ENCODE measurements at regions not wholly inside any gene's neighbourhood (a gene's known extent, or its start where the extent isn't known, plus 50 kb on each side); places are given as distances from the start of the nearest gene placed in this dataset.

- Histone ChIP-seq H2AK9ac (replicated peaks; ENCODE audit: low read depth, low read length, poor library complexity) (no peak overlapping the region), H4K8ac (ENCODE audit: low read depth in 2 of 2, low read length in 2 of 2) (no peak overlapping the region), H4K91ac (ENCODE audit: insufficient read depth, low read depth, low read length) (no peak overlapping the region), H4K20me1 (ENCODE audit: insufficient read depth, low read length) (no peaks in the 10 kb centered on the region), H3K36me3 (ENCODE audit: control insufficient read depth, insufficient read depth, low read length) (no peaks in the 10 kb centered on the region), H3K9me3 (ENCODE audit: control insufficient read depth, insufficient read depth, low read length) (no peaks in the 10 kb centered on the region), H4K5ac (ENCODE audit: low read depth, low read length) (no peak overlapping the region), H3K27me3 (ENCODE audit: control insufficient read depth, insufficient read depth, low read length) (no peaks in the 10 kb centered on the region), H3K9me1 (ENCODE audit: insufficient read depth, low read length) (no peaks in the 10 kb centered on the region), H3K23ac (ENCODE audit: low read depth, low read length) (no peak overlapping the region), H2BK15ac (ENCODE audit: low read depth, low read length) (no peak overlapping the region), H3K27ac (ENCODE audit: insufficient read depth, low read length) (no peak overlapping the region), H3K9ac (ENCODE audit: low read depth, low read length) (no peak overlapping the region), H3K56ac (ENCODE audit: extremely low read depth, insufficient read depth, low read length) (no peak overlapping the region), H3K4ac (ENCODE audit: low read depth, low read length) (no peak overlapping the region), H2AK5ac (ENCODE audit: low read depth, low read length) (no peak overlapping the region), H2BK5ac (ENCODE audit: low read depth, low read length, poor library complexity, severe bottlenecking) (no peak overlapping the region), H2AFZ (replicated peaks; ENCODE audit: low read length, poor library complexity) (no peak overlapping the region), H3K4me1 (ENCODE audit: control insufficient read depth, insufficient read depth, low read length) (no peaks in the 10 kb centered on the region), H2BK120ac (ENCODE audit: low read depth, low read length) (no peak overlapping the region), H3K79me1 (ENCODE audit: low read depth in 1 of 2, low read length in 2 of 2) (no peaks in the 10 kb centered on the region), H3K4me2 (ENCODE audit: low read depth, low read length) (no peak overlapping the region), H3K14ac (replicated peaks; ENCODE audit: low read depth, low read length) (no peak overlapping the region), H2BK20ac (ENCODE audit: low read depth, low read length) (no peak overlapping the region), H3K18ac (ENCODE audit: low read depth, low read length) (no peak overlapping the region), H3K4me3 (ENCODE audit: insufficient read depth, low read depth, low read length) (no peak overlapping the region)
- WGBS, 2 experiments (ENCODE audit: extremely low coverage in 2 of 2, insufficient read length in 1 of 2): no CpG with 5 or more reads among the region's 3 CpGs
- dilution Hi-C loops (cut with HindIII; ENCODE audit: low sequenced_read_pairs, unreplicated experiment) (no loop called here), in situ Hi-C loops (cut with MboI; ENCODE audit: low sequenced_read_pairs) (no loop called here), intact Hi-C loops (cut with micrococcal nuclease) (no loop called here)
- TF ChIP-seq FOS (IDR thresholded peaks at IDR 0.05; ENCODE audit: low read depth, low read length) (no peak), CHD1 (IDR thresholded peaks at IDR 0.05; ENCODE audit: low read depth, low read length) (no peak), CEBPB (IDR thresholded peaks at IDR 0.05; ENCODE audit: low read depth, low read length) (no peak), SMC3 (IDR thresholded peaks at IDR 0.05; ENCODE audit: low read depth, low read length) (no peak), RCOR1 (IDR thresholded peaks at IDR 0.05; ENCODE audit: insufficient replicate concordance, low read length) (no peak), MAZ (IDR thresholded peaks at IDR 0.05; ENCODE audit: borderline replicate concordance, low read depth, low read length) (no peak), ELK1 (IDR thresholded peaks at IDR 0.05; ENCODE audit: borderline replicate concordance, low read depth, low read length) (no peak), RFX5 (IDR thresholded peaks at IDR 0.05; ENCODE audit: low read depth, low read length) (no peak), USF2 (IDR thresholded peaks at IDR 0.05; ENCODE audit: low read depth, low read length) (no peak), NFE2L2 (IDR thresholded peaks at IDR 0.05; ENCODE audit: low read depth, low read length) (no peak), RAD21 (IDR thresholded peaks at IDR 0.05; ENCODE audit: low read length) (no peak), POLR2A (IDR thresholded peaks at IDR 0.05; ENCODE audit: low read depth, low read length) (no peak), BHLHE40 (IDR thresholded peaks at IDR 0.05; ENCODE audit: low read depth, low read length) (no peak), MAFK (IDR thresholded peaks at IDR 0.05; ENCODE audit: low read depth, low read length) (no peak), MXI1 (IDR thresholded peaks at IDR 0.05; ENCODE audit: borderline replicate concordance, low read depth, low read length) (no peak), CTCF (conservative IDR thresholded peaks at IDR 0.05; ENCODE audit: low read depth, low read length) (no peak)
- ATAC-seq (ENCODE audit: low read depth): no peak
- DNase-seq: no peak
- POLR2A ChIA-PET (ENCODE audit: unreplicated experiment): no interaction called here
- CTCF ChIA-PET: no interaction called here
- BruUV-seq (replicated peaks): no TSS peak
These were observed 2011.3 kb downstream of the EFNA5 start for GRCh38 chr5:105659396-105659795.

All from IMR-90 (cell line).